ENCODE measurements at regions not wholly inside any gene's neighbourhood (a gene's known extent, or its start where the extent isn't known, plus 50 kb on each side); places are given as distances from the start of the nearest gene placed in this dataset.

DNA sequence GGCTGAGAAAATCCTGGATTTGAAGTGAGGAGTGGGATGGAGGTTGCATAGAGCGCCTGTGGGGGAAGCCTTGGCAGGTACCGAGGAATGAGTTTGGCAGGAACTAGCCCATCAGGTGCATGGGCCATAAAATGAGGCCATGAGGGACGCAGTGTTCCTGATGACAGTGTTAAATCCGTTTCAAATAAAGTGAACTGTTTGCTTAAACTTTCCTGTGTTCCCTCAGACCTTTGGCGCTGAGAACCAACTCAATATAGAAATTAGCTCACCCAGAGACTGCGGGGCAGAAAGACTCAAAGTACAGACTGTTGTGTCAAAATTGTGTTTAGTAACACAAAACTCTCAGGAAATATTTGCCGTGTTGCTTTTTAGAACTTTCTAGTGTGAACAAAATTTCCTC lies 250.0 kb upstream of the NR3C2 start:
- no peak overlapping the region for H2AFZ ChIP-seq (ENCODE audit: low read depth)
- H3K9ac ChIP-seq = no peak overlapping the region
- no peaks in the 10 kb centered on the region for H3K4me1 ChIP-seq (ENCODE audit: low read depth, poor library complexity, severe bottlenecking)
- no peak overlapping the region for H3K27ac ChIP-seq
- no peak overlapping the region for H3K4me2 ChIP-seq
- no peaks in the 10 kb centered on the region for H3K36me3 ChIP-seq (ENCODE audit: insufficient read depth)
- TF ChIP-seq CTCF (conservative IDR thresholded peaks at IDR 0.05; ENCODE audit: low read depth, low read length) = no peak
- H3K4me3 ChIP-seq (IDR thresholded peaks at IDR 0.05; ENCODE audit: insufficient read depth, low read depth, low read length) = no peak overlapping the region
- no peaks in the 10 kb centered on the region for H3K79me2 ChIP-seq (ENCODE audit: insufficient read depth, low read depth)
- H4K20me1 ChIP-seq (ENCODE audit: insufficient read depth) = no peaks in the 10 kb centered on the region
- no peaks in the 10 kb centered on the region for H3K27me3 ChIP-seq (ENCODE audit: insufficient read depth, low read depth)

- TF ChIP-seq CTCF (conservative IDR thresholded peaks at IDR 0.05; ENCODE audit: low read depth, low read length) = no peak
- no peak overlapping the region for H3K4me3 ChIP-seq (IDR thresholded peaks at IDR 0.05; ENCODE audit: insufficient read depth, low read depth, low read length)
- H3K27ac ChIP-seq = no peak overlapping the region
Observed at GRCh38 chr4:148686449-148686848, 244.2 kb upstream of the NR3C2 start.

GRCh38 chr4:148684638-148685037 lies 242.4 kb upstream of the NR3C2 start:
- Histone ChIP-seq H3K4me3 (IDR thresholded peaks at IDR 0.05; ENCODE audit: insufficient read depth, low read depth, low read length) (no peak overlapping the region), H3K4me1 (ENCODE audit: low read depth, poor library complexity, severe bottlenecking) (no peaks in the 10 kb centered on the region), H4K20me1 (ENCODE audit: insufficient read depth) (no peaks in the 10 kb centered on the region), H3K79me2 (ENCODE audit: insufficient read depth, low read depth) (no peaks in the 10 kb centered on the region), H3K9ac (no peak overlapping the region), H3K27ac (no peak overlapping the region), H2AFZ (ENCODE audit: low read depth) (no peak overlapping the region), H3K36me3 (ENCODE audit: insufficient read depth) (no peaks in the 10 kb centered on the region), H3K27me3 (ENCODE audit: insufficient read depth, low read depth) (no peaks in the 10 kb centered on the region), H3K4me2 (no peak overlapping the region)
- TF ChIP-seq CTCF (conservative IDR thresholded peaks at IDR 0.05; ENCODE audit: low read depth, low read length) = no peak

More at GRCh38 chr4:148686449-148686848, 244.2 kb upstream of the NR3C2 start:
- Histone ChIP-seq H4K20me1 (ENCODE audit: insufficient read depth) (no peaks in the 10 kb centered on the region), H3K9ac (no peak overlapping the region), H3K4me1 (ENCODE audit: low read depth, poor library complexity, severe bottlenecking) (no peaks in the 10 kb centered on the region), H3K36me3 (ENCODE audit: insufficient read depth) (no peaks in the 10 kb centered on the region), H3K4me2 (no peak overlapping the region), H3K79me2 (ENCODE audit: insufficient read depth, low read depth) (no peaks in the 10 kb centered on the region), H2AFZ (ENCODE audit: low read depth) (no peak overlapping the region), H3K27me3 (ENCODE audit: insufficient read depth, low read depth) (no peaks in the 10 kb centered on the region)

- no peak for TF ChIP-seq CTCF (conservative IDR thresholded peaks at IDR 0.05; ENCODE audit: low read depth, low read length)
- H3K36me3 ChIP-seq (ENCODE audit: insufficient read depth) = no peaks in the 10 kb centered on the region
- H3K4me2 ChIP-seq = no peak overlapping the region
- no peaks in the 10 kb centered on the region for H3K79me2 ChIP-seq (ENCODE audit: insufficient read depth, low read depth)
- no peaks in the 10 kb centered on the region for H4K20me1 ChIP-seq (ENCODE audit: insufficient read depth)
- no peak overlapping the region for H3K4me3 ChIP-seq (IDR thresholded peaks at IDR 0.05; ENCODE audit: insufficient read depth, low read depth, low read length)
- no peaks in the 10 kb centered on the region for H3K4me1 ChIP-seq (ENCODE audit: low read depth, poor library complexity, severe bottlenecking)
- no peak overlapping the region for H2AFZ ChIP-seq (ENCODE audit: low read depth)
- no peaks in the 10 kb centered on the region for H3K27me3 ChIP-seq (ENCODE audit: insufficient read depth, low read depth)
- no peak overlapping the region for H3K9ac ChIP-seq
- H3K27ac ChIP-seq = no peak overlapping the region
Observed at GRCh38 chr4:148680884-148681283, 238.7 kb upstream of the NR3C2 start.
